ENCODE measurements at regions not wholly inside any gene's neighbourhood (a gene's known extent, or its start where the extent isn't known, plus 50 kb on each side); places are given as distances from the start of the nearest gene placed in this dataset.
"Not testable (repeated sequence)": the region's sequence is repeated elsewhere in the genome, so short reads cannot be mapped to it uniquely, and the experiment has no call there.

- no peak for DNase-seq
These were observed 149.1 kb downstream of the NFKBIZ start for GRCh38 chr3:101998256-101998926.

GRCh38 chr3:101999177-101999779, 150.0 kb downstream of the NFKBIZ start:
- no peak for DNase-seq

DNA sequence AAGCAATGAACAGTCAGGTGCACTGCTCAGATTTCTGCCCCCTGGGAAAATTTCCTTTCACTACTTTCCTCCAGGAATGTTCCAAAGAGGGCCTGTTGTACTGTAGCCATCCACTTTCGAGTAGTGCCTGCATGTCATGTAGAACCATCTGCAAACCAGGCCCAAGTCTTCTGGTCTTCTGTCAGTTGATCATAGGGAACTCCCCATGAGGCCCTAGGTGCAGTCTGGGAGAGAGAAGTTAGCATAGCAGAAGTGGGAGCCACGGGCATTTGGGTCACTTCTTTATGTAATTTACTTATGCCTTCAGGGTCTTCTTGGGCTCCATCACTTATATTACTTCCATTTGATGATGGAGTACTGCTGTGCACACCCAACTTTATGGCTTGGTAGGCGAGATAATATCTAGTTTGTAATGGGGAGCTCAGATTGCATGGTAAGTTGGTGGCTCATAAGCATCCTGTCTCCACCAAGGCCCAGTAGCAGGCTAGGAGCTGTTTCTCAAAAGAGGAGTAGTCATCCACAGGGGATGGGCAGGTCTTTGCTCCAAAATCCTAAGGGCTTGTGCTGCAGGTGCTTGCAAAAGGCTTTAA, 151.4 kb downstream of the NFKBIZ start:
- DNase-seq = no peak

DNA sequence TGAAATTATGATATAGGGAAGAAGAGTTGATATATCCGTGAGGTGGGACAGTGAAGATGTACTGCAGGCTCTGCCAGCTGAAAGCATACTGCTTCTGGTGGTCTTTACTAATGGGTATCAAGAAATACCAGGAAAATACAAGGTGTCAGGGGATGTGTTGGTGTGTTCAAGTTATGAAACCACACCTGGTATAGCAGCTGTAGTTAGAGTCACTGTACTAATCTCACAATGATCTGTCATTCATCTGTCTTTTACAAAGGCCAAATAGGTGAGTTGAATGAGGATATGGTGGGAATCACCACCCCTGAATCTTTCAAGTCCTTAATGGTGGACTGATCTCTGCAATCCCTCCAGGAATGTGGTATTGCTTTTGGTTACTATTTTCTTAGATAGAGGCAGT, 152.7 kb downstream of the NFKBIZ start:
- no peak for DNase-seq

DNA sequence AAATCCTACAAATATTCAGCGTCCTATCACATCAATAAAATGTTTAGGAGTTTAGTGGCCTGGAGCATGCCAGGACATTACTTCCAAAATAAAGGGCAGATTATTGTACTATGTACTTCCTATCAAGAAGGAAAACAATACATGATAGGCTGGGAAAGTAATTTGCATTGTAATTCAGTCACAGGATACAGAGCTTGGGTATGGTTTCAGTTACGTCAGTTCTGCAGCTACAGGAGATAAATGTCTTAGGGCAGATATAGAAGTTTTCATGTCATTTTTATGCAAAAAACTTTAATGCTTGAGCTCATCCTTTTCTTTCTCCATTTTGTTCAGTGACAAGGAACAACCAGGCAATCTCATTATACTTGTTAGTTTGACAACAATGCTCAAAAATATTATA, 155.2 kb downstream of the NFKBIZ start:
- DNase-seq = no peak

GRCh38 chr3:102005551-102005950, 156.2 kb downstream of the NFKBIZ start:
- DNase-seq = no peak

- peak; percentile 17 for DNase-seq
These were observed 157.6 kb downstream of the NFKBIZ start for GRCh38 chr3:102006812-102007485.

DNA sequence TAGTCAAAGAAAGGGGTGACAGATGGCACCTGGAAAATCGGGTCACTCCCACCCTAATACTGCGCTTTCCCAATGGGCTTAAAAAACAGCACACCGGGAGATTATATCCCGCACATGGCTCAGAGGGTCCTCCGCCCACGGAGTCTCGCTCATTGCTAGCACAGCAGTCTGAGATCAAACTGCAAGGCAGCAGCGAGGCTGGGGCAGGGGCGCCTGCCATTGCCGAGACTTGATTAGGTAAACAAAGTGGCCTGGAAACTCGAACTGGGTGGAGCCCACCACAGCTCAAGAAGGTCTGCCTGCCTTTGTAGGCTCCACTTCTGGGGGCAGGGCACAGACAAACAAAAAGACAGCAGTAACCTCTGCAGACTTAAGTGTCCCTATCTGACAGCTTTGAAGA, 159.1 kb downstream of the NFKBIZ start:
- DNase-seq = not testable (repeated sequence)

DNA sequence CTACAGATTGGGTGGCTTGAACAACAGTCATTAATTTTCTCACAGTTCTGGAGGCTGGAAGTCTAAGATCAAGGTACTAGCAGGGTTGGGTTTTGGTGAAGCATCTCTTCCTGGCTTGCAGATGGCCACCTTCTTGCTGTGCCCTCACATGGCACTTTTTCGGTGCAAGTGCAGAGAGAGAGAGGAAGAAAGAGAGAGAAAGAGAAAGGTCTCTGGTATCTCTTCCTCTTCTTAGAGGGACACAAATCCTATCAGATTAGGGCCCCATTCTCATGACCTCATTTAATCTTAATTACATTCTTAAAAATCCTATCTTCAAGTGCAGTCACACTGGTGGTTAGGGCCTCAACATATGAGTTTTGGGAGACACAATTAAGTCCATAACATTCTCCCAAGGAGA, 167.1 kb downstream of the NFKBIZ start:
- no peak for DNase-seq

DNA sequence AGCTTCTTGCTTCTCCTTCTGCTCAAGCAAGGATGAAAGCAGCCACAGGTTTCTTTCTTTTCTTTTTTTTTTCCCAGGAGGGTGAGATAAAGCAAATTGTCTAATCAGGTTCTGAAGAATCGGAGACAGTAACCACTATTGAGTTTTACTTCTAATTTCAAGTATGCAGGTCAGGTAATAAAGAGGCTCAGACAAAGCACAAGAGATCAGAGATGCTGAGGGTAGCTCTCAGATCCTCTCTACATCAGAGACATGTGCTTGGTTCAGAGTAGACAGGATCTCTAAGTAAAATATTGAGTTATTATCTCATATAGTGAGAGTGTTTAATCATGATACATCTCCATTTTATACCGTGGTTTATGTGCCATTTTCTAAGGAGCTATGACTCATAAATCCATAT, 168.5 kb downstream of the NFKBIZ start:
- DNase-seq = no peak

- peak; percentile 4 for DNase-seq
These were observed 169.2 kb downstream of the NFKBIZ start for GRCh38 chr3:102018551-102018950.

GRCh38 chr3:102020735-102021134, 171.4 kb downstream of the NFKBIZ start:
- no peak for DNase-seq

DNA sequence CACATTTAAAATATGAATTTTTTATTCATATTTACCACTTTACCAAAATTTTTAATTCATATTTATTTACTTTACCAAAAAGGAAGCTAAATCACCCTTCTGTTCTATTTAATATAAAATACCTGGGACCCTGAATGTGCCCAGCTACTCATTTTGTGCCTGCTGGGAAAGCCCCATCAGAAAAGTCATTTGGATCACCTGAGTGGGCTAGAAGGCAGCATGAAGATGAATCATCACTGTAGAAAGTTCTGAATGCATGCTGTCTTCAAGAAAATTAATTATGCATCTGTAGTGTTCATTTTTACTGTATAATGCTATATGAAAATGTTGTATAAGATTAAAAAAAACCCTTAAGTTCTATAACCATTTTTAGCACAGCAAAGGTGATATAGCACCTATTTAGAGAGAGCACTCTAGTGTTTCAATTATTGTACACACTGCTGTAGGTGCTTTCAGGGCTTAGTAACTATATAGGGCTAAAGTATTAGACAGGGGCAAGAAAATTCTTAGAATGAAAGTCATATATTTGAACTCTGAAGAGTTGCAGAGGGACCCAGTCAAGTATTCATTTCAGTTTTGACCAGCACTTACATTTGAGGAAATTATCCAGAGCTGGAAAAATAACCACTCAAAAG, 175.1 kb downstream of the NFKBIZ start:
- DNase-seq = no peak

DNA sequence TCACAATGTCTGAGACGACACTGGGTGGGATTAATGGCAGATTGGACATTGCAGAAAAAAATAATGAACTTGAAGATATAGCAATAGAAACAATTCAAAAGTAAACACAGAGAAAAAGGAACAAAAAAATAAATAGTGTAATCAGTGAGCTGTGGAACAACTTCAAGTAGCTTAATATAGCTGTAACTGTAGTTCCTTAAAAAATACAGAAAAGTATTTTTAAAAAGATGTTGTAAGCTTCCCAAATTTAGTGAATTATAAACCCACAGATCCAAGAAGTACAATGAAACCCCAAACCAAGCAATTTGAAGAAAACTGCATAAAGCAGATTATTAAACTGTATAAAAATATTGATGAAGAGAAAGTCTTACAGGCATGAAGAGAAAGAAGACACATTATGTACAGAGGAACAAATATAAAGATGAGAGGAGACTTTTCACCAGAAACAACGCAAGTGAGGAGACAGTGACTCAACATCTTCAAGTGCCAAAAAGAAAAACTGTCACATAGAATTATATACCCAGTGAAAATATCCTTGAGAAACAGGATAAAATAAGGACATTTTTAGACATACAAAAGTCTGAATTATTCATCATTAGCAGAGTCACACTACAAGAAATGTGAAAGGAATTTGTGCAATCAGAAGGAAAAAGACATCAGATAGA, 176.4 kb downstream of the NFKBIZ start:
- no peak for DNase-seq

GRCh38 chr3:102026656-102027055, 177.3 kb downstream of the NFKBIZ start:
- no peak for DNase-seq

DNA sequence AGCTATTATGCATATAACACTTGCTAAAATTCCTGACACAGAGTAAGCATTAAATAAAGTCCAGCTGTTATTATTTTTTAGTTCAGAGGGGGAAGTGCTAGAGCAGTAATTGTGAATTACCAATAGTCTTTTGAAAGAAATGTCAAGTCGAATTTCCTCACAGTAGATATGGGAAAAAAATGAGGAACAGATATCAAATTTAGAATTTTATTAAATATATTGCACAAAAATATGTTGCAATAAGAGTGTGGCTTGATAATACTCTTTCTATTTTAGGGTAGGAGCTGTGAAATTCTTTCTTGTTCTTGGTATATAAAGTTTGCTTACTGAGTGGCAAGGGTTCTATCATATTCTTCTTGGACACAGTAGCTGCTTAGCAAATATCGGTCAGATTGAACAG, 181.3 kb downstream of the NFKBIZ start:
- DNase-seq = no peak

- no peak for DNase-seq
These were observed 182.5 kb downstream of the NFKBIZ start for GRCh38 chr3:102031834-102032233.

DNA sequence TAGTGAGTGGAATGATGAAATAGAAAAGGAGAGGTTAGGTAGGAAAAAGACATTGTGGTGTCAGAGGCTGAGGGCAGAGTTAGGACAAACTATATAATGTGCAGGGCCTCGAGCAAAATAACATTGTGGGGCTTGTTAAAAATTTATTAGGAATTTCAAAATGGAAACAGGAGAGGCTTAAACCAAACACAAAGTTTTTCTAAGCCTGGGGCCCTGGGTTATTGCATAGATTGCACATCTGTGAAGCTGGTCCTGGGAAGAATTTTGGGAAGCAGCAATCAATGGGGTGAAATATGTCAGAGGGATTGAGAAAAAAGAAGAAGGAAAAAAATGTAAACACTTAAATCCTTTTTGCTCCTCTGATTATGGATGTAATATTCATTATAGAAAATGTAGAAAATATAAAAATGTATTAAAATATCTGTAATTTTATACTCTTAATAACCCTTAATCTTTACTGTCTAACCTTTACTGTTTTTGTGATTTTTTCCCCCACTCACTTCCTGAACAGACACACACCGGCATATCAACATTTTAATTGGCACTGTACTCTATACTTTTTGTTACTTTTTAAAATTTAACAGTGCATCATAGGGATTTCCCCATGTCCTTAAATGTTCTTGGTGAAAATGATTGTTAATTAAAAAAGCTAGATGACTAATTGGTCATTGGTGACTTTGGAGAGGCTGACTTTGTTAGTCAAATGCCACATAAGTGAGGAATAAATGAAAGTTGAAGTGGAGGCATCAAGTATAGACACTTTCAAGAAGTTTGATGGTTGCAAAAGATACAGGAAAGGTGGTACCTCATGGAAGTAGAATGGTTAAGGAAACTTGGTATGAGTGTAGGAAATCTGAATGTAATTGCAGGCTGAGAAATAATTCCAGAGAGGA, 183.4 kb downstream of the NFKBIZ start:
- DNase-seq = no peak

- no peak for DNase-seq
These were observed 185.5 kb downstream of the NFKBIZ start for GRCh38 chr3:102034639-102035451.

- DNase-seq = no peak
These were observed 186.7 kb downstream of the NFKBIZ start for GRCh38 chr3:102036017-102036416.
